ENCODE measurements at regions not wholly inside any gene's neighbourhood (a gene's known extent, or its start where the extent isn't known, plus 50 kb on each side); places are given as distances from the start of the nearest gene placed in this dataset.

GRCh38 chr11:28836285-28837081, 728.3 kb downstream of the METTL15 start (continued):
- 0 out of 2 replicates have a peak, but pooled peaks have one; percentile 37 for TF ChIP-seq ZBTB33 (IDR thresholded peaks at IDR 0.05; ENCODE audit: borderline replicate concordance, low read depth)
- peak; percentile 68; the same call in 1 of the 2 replicates for TF ChIP-seq MAX (IDR thresholded peaks at IDR 0.05; ENCODE audit: low read depth)
- peak; percentile 48; the same call in 1 of the 2 replicates for TF ChIP-seq MEF2A (IDR thresholded peaks at IDR 0.05; ENCODE audit: borderline replicate concordance, low read depth)
- peak; percentile 82 for TF ChIP-seq FOSL2 (IDR thresholded peaks at IDR 0.05; ENCODE audit: borderline replicate concordance, low read depth)
- peak in 1 of 2 experiments; percentile 96; a peak in 2 of 4 replicates for TF ChIP-seq EP300 (IDR thresholded peaks at IDR 0.05; ENCODE audit: borderline replicate concordance in 1 of 2, low read depth in 1 of 2, low read length in 1 of 2)
- TF ChIP-seq RCOR1 (IDR thresholded peaks at IDR 0.05; ENCODE audit: low read length) = no peak
- peak; percentile 75 for TF ChIP-seq NFIC (IDR thresholded peaks at IDR 0.05; ENCODE audit: borderline replicate concordance)
- TF ChIP-seq USF2 (IDR thresholded peaks at IDR 0.05; ENCODE audit: borderline replicate concordance, low read depth, low read length) = no peak
- no peak for TF ChIP-seq RAD21 (IDR thresholded peaks at IDR 0.05; ENCODE audit: low read length)
- peak; percentile 52; the same call in 1 of the 2 replicates for TF ChIP-seq ELF1 (IDR thresholded peaks at IDR 0.05)
- TF ChIP-seq FOXJ3 (CRISPR knock-in tag; IDR thresholded peaks at IDR 0.05) = no peak
- TF ChIP-seq TEAD4 (IDR thresholded peaks at IDR 0.05; ENCODE audit: borderline replicate concordance, insufficient read depth) = peak; percentile 96
- TF ChIP-seq FOXM1 (IDR thresholded peaks at IDR 0.05; ENCODE audit: low read depth) = peak; percentile 71; the same call in 1 of the 2 replicates
- TF ChIP-seq CHD2 (IDR thresholded peaks at IDR 0.05; ENCODE audit: low read length, partially characterized antibody) = no peak
- TF ChIP-seq SMC3 (IDR thresholded peaks at IDR 0.05; ENCODE audit: low read depth, low read length) = no peak
- TF ChIP-seq MXI1 (IDR thresholded peaks at IDR 0.05; ENCODE audit: low read depth, low read length) = no peak
- no peak for TF ChIP-seq CTCF (IDR thresholded peaks at IDR 0.05)
